NCI-H82 treated with DMSO at 0.1 percent for 48 hours (cell line): ENCODE measurements at regions not wholly inside any gene's neighbourhood (a gene's known extent, or its start where the extent isn't known, plus 50 kb on each side); places are given as distances from the start of the nearest gene placed in this dataset.
"Not testable (repeated sequence)": the region's sequence is repeated elsewhere in the genome, so short reads cannot be mapped to it uniquely, and the experiment has no call there.

Experiments
- DNase-seq: peaks from one replicate; lab custom pipeline; 2025; ENCODE audit not compliant: unreplicated experiment; lab: John Stamatoyannopoulos, UW

DNA sequence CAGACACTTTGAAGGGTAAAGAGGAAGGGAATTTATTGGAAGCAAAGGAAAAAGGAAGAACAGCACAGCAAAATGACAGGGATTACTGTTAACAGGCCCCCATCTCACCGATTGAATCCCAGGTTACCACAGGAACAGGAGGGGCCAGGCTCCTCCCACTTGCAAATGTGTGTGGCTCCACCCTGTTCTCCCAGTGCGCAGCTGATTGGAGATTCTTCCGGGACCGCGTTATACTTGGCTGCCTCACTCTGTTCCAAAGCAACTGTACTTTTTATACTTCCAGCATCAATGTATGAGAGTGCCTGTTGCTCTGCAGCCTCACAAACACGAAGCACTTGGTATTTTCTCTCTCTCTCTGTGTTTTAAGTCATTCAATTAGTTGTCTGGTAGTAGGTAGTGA, 273.6 kb upstream of the MDGA2 start:
- no peak for DNase-seq

GRCh38 chr14:47935332-47935731, 259.9 kb upstream of the MDGA2 start:
- DNase-seq = no peak

DNA sequence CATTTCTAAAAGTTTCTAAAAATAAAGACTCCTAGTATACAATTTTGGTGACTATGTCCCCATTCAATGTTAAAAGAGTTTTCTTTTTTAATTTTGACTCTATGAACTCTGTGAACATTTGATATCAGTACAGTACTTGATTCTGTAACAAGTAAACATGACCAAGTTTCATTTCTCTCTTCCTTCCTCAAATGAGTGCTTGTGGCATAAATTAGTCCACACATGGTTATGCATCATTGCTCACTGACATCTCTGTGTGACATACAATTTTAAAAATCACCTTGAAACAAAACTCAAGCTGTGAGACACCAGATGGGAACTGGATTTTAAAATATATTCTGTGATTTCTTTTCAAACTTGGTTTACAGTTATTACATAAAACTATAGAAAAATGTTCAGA, 253.9 kb upstream of the MDGA2 start:
- no peak for DNase-seq

DNA sequence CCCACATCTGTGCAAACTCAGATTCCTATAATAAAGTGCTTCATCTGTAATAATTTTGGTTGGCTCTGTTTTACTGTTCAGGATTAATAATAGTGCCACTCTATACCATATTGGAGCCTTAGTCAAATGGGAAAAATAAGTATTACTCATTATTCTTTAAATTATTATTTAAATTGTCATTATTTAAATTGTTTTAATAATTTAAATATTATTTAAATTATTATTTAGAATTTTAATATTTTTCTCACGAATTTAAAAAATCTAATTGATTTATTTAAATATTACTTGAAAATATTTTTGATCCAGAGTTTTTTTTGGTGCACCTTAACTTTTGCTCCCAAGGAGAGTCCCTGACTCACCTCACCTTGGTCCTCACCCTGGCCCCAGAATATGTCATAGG, 245.7 kb upstream of the MDGA2 start:
- no peak for DNase-seq

DNA sequence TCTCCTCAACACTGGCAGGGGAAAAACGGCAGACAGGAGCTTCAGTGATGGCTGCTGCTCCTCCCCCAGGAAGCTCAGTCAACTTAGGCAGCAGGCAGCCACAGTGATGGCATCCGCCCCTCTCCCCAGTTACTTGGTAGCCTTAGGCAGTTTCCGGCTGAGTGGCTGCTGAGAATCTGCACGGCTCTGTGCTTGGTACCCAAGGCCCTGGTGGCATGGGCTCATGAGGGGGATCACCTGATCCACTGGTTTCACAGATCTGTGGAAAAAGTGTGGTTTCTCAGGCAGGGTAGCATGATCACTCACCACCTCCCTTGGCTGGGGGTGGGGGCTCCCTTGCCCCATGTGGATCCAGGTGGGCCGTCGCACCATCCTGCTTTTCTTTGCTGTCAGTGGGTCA, 244.6 kb upstream of the MDGA2 start:
- no peak for DNase-seq

GRCh38 chr14:47919334-47919846, 244.0 kb upstream of the MDGA2 start:
- DNase-seq = no peak

DNA sequence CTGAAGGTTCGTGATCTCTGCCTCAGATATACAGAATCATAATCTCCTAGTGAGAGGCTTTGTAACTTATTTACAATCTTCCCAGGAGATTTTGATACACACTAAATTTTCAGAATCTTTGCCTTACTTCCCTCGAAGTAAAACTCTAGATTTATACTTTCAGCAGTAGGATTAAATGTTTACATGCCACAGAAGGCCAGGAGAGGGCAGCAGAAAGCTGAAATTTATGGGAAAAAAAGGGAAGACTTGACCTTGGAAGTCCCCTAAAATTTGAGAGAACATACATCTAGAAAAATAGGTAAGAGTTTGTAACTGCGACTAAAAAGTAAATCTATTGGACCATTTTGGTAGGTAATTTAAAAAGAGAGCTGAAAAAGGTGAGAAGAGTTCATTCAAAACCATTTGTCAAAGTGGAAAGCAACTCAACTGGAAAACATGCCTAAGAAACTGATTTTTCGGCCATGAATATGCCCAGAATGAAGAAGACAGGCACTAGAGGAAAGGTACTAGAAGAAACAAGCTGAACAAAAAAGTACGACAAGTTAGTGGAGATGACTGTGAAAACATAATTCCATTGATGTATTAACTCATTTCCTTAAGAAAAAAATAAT, 242.0 kb upstream of the MDGA2 start:
- DNase-seq = no peak

DNA sequence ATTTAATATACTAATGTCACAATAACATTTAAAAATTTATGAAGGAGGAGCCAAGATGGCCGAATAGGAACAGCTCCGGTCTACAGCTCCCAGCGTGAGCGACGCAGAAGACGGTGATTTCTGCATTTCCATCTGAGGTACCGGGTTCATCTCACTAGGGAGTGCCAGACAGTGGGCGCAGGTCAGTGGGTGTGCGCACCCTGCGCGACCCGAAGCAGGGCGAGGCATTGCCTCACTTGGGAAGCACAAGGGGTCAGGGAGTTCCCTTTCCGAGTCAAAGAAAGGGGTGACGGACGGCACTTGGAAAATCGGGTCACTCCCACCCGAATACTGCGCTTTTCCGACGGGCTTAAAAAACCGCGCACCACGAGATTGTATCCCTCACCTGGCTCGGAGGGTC, 225.7 kb upstream of the MDGA2 start:
- not testable (repeated sequence) for DNase-seq

DNA sequence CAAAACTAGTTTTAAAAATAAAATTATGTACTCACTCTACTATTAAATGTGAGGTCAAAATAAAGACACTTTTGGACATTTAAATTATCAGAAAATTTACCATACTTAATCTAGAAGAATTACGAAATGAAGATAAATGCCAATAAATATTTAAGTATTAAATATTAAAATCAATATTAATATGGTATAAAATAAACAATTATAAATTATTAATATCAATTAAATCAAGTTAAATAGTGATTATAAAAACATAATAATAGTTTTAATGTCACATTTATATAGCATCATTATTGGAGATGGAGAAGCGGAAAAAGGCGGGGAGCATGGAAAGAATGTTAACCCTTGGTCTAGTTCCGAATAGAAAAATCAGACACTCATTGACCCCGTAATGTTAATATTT, 224.3 kb upstream of the MDGA2 start:
- no peak for DNase-seq

- no peak for DNase-seq
Measured at GRCh38 chr14:47874350-47874749, 198.9 kb upstream of the MDGA2 start.

GRCh38 chr14:47872588-47872987, 197.2 kb upstream of the MDGA2 start:
- no peak for DNase-seq

DNA sequence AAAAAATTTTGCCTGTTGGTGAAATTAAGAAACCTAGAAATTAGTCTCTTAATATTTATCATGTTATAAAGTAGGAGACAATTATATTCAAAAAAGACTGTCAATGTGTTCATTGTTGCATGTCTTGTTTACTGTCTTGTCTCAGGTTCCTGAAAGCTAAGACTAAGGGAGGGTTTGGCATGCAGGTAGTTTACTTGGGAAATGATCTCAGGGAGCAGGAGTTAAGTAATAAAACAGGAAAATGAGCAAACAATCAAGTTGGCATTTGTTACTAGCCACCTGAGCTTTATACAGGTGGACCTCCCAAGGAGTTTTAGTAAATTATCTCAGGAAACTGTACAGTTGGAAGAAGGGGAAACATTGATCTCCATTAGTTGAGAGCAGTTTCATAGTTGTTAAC, 188.0 kb upstream of the MDGA2 start:
- DNase-seq = no peak

- no peak for DNase-seq
Measured at GRCh38 chr14:47857646-47858045, 182.2 kb upstream of the MDGA2 start.

- DNase-seq = no peak
Measured at GRCh38 chr14:47852278-47852677, 176.9 kb upstream of the MDGA2 start.

GRCh38 chr14:47846008-47846407, 170.6 kb upstream of the MDGA2 start:
- no peak for DNase-seq

- no peak for DNase-seq
Measured at GRCh38 chr14:47843236-47843635, 167.8 kb upstream of the MDGA2 start.

DNA sequence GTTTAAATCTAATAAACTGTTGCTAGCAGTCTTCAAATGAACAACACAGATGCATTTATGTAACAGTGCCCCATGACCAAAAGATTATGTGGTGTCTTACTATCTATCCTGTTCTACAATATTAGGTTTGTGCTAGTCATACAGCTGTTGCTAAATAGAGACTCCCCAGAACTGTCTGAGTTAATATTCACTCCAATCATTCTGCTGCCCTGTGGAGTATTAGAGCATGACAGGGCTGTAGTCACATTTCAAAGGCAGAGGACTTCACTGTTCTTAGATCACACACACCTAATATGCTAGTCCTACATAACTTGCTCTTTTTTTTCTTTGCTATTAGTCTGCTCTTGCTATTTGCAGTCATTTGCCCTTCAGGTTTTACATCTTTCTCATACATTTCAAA, 157.6 kb upstream of the MDGA2 start:
- no peak for DNase-seq

GRCh38 chr14:47826809-47827208, 151.4 kb upstream of the MDGA2 start:
- no peak for DNase-seq

DNA sequence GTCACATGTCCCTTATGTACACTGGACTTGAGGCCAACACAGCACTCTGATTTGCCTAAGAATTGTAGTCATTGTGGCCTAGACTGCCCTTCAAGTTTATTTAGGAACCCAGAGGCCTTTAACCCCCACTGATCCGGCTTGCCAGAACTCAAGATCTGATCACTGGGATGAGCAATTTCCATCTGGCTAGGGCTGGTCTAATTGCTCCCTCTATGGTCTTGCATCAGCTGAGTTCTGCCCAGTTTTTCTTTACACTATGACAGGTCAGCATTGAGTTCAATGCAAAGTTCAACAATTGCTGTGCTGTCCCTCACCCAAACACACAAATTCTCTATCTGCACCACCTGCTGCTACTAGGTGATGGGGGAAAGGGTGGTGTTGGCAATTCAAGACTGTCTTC, 146.9 kb upstream of the MDGA2 start:
- no peak for DNase-seq

DNA sequence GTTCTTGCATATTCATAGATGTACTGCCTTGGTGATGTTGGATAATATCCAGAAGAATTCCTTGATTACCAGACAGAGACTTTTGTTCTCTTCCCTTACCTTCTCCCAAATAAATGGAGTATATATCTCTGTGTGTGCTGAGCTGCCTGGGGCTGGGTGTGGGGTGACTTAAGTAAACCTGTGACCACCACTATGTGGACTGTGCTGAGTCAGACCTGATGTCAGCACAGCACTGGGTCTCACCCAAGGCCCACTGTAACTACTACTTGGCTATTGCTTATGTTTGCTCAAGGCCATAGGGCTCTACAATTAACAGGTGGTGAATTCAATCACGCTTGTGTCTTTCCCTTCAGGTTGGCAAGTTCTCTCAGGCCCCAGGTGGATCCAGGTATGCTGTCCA, 145.7 kb upstream of the MDGA2 start:
- DNase-seq = no peak

- DNase-seq = no peak
Measured at GRCh38 chr14:47790477-47790876, 115.1 kb upstream of the MDGA2 start.

DNA sequence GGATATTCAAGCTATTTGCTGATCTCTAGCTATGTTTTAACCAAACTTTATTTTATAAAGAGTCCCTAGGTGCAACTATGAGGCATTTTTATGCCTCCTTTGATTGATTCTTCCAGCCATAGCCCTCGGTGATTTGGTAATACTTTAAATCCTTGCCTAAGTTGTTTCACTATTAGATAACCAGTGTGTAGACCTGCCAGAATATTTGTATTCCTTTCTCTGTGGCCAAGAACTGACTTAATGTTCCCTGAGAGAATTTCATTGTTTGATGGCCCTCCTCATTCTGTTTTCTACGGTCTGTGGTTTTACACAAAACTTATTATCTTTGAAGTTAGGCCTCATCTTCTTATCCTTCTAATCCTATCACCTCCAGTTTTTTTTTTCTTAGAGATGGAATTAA, 109.7 kb upstream of the MDGA2 start:
- peak; percentile 3 for DNase-seq

GRCh38 chr14:47778631-47779030, 103.2 kb upstream of the MDGA2 start:
- no peak for DNase-seq
